ENCODE measurements at regions not wholly inside any gene's neighbourhood (a gene's known extent, or its start where the extent isn't known, plus 50 kb on each side); places are given as distances from the start of the nearest gene placed in this dataset.

GRCh38 chr13:111636271-111636670 lies 315.8 kb downstream of the TEX29 start:
- Histone ChIP-seq H3K36me3 (no peaks in the 10 kb centered on the region), H3K4me3 (ENCODE audit: low read depth in 1 of 2, low read length in 1 of 2) (no peak overlapping the region), H3K9me3 (no peaks in the 10 kb centered on the region), H3K27ac (no peak overlapping the region), H3K4me1 (ENCODE audit: control insufficient read depth in 1 of 2, insufficient read depth in 1 of 2, low read depth in 1 of 2, low read length in 1 of 2) (no peaks in the 10 kb centered on the region), H3K27me3 (no peaks in the 10 kb centered on the region)
- TF ChIP-seq CTCF (IDR thresholded peaks at IDR 0.05): no peak

- Histone ChIP-seq H3K4me3 (ENCODE audit: low read depth in 1 of 2, low read length in 1 of 2) (no peak overlapping the region), H3K27ac (no peak overlapping the region), H3K27me3 (no peaks in the 10 kb centered on the region), H3K4me1 (ENCODE audit: control insufficient read depth in 1 of 2, insufficient read depth in 1 of 2, low read depth in 1 of 2, low read length in 1 of 2) (no peaks in the 10 kb centered on the region), H3K36me3 (no peaks in the 10 kb centered on the region), H3K9me3 (no peaks in the 10 kb centered on the region)
- TF ChIP-seq CTCF (IDR thresholded peaks at IDR 0.05): no peak
These were observed 316.4 kb downstream of the TEX29 start for GRCh38 chr13:111636804-111637203.

- H3K9me3 ChIP-seq: no peaks in the 10 kb centered on the region
- no peak overlapping the region for H3K27ac ChIP-seq
- no peaks in the 10 kb centered on the region for H3K27me3 ChIP-seq
- TF ChIP-seq CTCF (IDR thresholded peaks at IDR 0.05): no peak
- no peaks in the 10 kb centered on the region for H3K4me1 ChIP-seq (ENCODE audit: control insufficient read depth in 1 of 2, insufficient read depth in 1 of 2, low read depth in 1 of 2, low read length in 1 of 2)
- H3K4me3 ChIP-seq (ENCODE audit: low read depth in 1 of 2, low read length in 1 of 2): no peak overlapping the region
- no peaks in the 10 kb centered on the region for H3K36me3 ChIP-seq
These were observed 316.9 kb downstream of the TEX29 start for GRCh38 chr13:111637365-111637764.

- no peaks in the 10 kb centered on the region for H3K36me3 ChIP-seq
- H3K9me3 ChIP-seq: no peaks in the 10 kb centered on the region
- H3K27ac ChIP-seq: no peak overlapping the region
- H3K27me3 ChIP-seq: no peaks in the 10 kb centered on the region
- TF ChIP-seq CTCF (IDR thresholded peaks at IDR 0.05): no peak
- H3K4me3 ChIP-seq (ENCODE audit: low read depth in 1 of 2, low read length in 1 of 2): no peak overlapping the region
- H3K4me1 ChIP-seq (ENCODE audit: control insufficient read depth in 1 of 2, insufficient read depth in 1 of 2, low read depth in 1 of 2, low read length in 1 of 2): no peaks in the 10 kb centered on the region
These were observed 317.8 kb downstream of the TEX29 start for GRCh38 chr13:111638233-111638632.

- Histone ChIP-seq H3K4me3 (ENCODE audit: low read depth in 1 of 2, low read length in 1 of 2) (no peak overlapping the region), H3K27ac (no peak overlapping the region), H3K9me3 (no peaks in the 10 kb centered on the region), H3K36me3 (no peaks in the 10 kb centered on the region), H3K27me3 (no peaks in the 10 kb centered on the region), H3K4me1 (ENCODE audit: control insufficient read depth in 1 of 2, insufficient read depth in 1 of 2, low read depth in 1 of 2, low read length in 1 of 2) (no peaks in the 10 kb centered on the region)
- no peak for TF ChIP-seq CTCF (IDR thresholded peaks at IDR 0.05)
These were observed 318.8 kb downstream of the TEX29 start for GRCh38 chr13:111639196-111639705.

GRCh38 chr13:111640006-111640405 lies 319.6 kb downstream of the TEX29 start:
- no peaks in the 10 kb centered on the region for H3K36me3 ChIP-seq
- no peaks in the 10 kb centered on the region for H3K27me3 ChIP-seq
- no peaks in the 10 kb centered on the region for H3K9me3 ChIP-seq
- H3K4me1 ChIP-seq (ENCODE audit: control insufficient read depth in 1 of 2, insufficient read depth in 1 of 2, low read depth in 1 of 2, low read length in 1 of 2): no peaks in the 10 kb centered on the region
- H3K4me3 ChIP-seq (ENCODE audit: low read depth in 1 of 2, low read length in 1 of 2): no peak overlapping the region
- no peak overlapping the region for H3K27ac ChIP-seq
- TF ChIP-seq CTCF (IDR thresholded peaks at IDR 0.05): no peak
